Testis (tissue), 2 donors: ENCODE measurements at regions not wholly inside any gene's neighbourhood (a gene's known extent, or its start where the extent isn't known, plus 50 kb on each side); places are given as distances from the start of the nearest gene placed in this dataset.
"Not testable (repeated sequence)": the region's sequence is repeated elsewhere in the genome, so short reads cannot be mapped to it uniquely, and the experiment has no call there.

Experiments
- POLR2A ChIP-seq: fragments of 450-650 bp; IDR thresholded peaks from one replicate; pipeline ENCODE4 v1.6.1; 2017; ENCODE audit warnings: antibody characterized with exemption, mild to moderate bottlenecking, moderate library complexity
- TF ChIP-seq, protein P1 (sequence below), 3 experiments: fragments of 450-650 bp in 2 of 3; fragments of 200-600 bp in 1 of 3; sonication (generic) in 1 of 3; IDR thresholded peaks; one replicate each; pipeline ENCODE4 v1.5.1; 2016 to 2019; ENCODE audit warnings: antibody characterized with exemption in 3 of 3, mild to moderate bottlenecking in 2 of 3, moderate library complexity in 1 of 3

GRCh38 chr9:65466911-65467734, 182.1 kb upstream of the FOXD4L5 start:
- TF ChIP-seq, protein P1, sequence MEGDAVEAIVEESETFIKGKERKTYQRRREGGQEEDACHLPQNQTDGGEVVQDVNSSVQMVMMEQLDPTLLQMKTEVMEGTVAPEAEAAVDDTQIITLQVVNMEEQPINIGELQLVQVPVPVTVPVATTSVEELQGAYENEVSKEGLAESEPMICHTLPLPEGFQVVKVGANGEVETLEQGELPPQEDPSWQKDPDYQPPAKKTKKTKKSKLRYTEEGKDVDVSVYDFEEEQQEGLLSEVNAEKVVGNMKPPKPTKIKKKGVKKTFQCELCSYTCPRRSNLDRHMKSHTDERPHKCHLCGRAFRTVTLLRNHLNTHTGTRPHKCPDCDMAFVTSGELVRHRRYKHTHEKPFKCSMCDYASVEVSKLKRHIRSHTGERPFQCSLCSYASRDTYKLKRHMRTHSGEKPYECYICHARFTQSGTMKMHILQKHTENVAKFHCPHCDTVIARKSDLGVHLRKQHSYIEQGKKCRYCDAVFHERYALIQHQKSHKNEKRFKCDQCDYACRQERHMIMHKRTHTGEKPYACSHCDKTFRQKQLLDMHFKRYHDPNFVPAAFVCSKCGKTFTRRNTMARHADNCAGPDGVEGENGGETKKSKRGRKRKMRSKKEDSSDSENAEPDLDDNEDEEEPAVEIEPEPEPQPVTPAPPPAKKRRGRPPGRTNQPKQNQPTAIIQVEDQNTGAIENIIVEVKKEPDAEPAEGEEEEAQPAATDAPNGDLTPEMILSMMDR (IDR thresholded peaks at IDR 0.05) = not testable (repeated sequence)
- not testable (repeated sequence) for TF ChIP-seq POLR2A
